Keratinocyte (primary cell): ENCODE measurements at regions not wholly inside any gene's neighbourhood (a gene's known extent, or its start where the extent isn't known, plus 50 kb on each side); places are given as distances from the start of the nearest gene placed in this dataset.

Experiments
- EZH2 ChIP-seq: IDR thresholded peaks from one replicate; pipeline ENCODE4 v1.6.1; 2012; ENCODE audit warnings: inconsistent platforms, mild to moderate bottlenecking, low read length, moderate library complexity
- TF ChIP-seq, protein P1 (sequence below), 3 experiments: IDR thresholded peaks in 1 of 3; conservative IDR thresholded peaks in 1 of 3; optimal IDR thresholded peaks in 1 of 3; 2 replicates in 2 of 3; 3 replicates in 1 of 3; pipeline versions ENCODE3 to v1.5.1; 2011; ENCODE audit warnings: low read length in 3 of 3, mild to moderate bottlenecking in 3 of 3, moderate library complexity in 2 of 3, control low read depth in 1 of 3, inconsistent platforms in 1 of 3; ENCODE audit not compliant: insufficient read depth in 2 of 3; ENCODE audit errors: extremely low read depth in 1 of 3

DNA sequence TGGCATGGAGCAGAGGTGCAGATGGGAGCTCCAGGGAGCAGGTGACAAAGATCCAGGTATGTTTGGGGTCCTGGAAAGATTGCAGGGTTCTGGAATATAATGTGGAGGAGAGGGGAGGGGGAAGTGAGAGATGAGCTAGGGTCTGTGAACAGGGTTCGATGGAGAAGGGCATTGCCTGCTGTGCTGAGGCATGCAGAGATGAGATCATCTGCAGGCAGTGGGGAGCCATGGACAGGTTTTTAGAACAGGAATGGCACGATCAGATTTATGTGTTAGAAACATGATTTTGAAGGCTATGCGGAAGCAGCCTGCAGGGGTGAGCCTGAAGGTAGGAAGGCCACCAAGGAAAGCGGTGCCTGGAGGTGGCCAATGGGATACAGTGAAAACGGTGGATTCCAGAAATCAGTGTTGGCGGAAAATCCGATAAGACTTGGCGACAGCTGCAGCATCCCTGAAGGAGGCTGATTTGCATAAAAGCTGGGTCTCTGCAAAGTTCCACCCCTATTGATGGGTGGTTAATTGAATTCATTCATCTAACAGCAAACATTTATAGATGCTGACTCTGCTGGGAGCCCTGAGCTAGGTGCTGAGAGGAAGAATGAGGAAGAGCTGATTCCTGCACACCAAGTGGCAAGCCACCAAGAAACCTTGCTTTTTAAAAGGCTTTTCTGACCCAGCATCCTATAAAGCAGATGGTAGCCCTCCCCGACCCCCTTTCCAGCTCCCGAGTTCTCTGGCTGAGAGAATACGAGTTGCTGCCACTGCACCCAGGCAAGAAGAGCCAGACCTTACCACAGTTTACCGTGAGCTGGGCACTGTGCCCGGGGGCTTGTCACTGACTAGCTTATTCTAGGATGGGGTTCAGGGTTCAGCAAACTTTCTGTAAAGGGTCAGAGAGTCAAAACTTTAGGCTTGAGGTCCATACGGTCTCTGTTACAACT is 139.2 kb upstream of the SMIM23 start:
- TF ChIP-seq, protein P1, sequence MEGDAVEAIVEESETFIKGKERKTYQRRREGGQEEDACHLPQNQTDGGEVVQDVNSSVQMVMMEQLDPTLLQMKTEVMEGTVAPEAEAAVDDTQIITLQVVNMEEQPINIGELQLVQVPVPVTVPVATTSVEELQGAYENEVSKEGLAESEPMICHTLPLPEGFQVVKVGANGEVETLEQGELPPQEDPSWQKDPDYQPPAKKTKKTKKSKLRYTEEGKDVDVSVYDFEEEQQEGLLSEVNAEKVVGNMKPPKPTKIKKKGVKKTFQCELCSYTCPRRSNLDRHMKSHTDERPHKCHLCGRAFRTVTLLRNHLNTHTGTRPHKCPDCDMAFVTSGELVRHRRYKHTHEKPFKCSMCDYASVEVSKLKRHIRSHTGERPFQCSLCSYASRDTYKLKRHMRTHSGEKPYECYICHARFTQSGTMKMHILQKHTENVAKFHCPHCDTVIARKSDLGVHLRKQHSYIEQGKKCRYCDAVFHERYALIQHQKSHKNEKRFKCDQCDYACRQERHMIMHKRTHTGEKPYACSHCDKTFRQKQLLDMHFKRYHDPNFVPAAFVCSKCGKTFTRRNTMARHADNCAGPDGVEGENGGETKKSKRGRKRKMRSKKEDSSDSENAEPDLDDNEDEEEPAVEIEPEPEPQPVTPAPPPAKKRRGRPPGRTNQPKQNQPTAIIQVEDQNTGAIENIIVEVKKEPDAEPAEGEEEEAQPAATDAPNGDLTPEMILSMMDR (optimal IDR thresholded peaks at IDR 0.05 in 1 of 3, IDR thresholded peaks at IDR 0.05 in 1 of 3, conservative IDR thresholded peaks at IDR 0.05 in 1 of 3; ENCODE audit: extremely low read depth in 1 of 3, insufficient read depth in 2 of 3, low read length in 3 of 3), result no peak
- no peak for TF ChIP-seq EZH2
